ENCODE measurements at regions not wholly inside any gene's neighbourhood (a gene's known extent, or its start where the extent isn't known, plus 50 kb on each side); places are given as distances from the start of the nearest gene placed in this dataset.

GRCh38 chr16:72264771-72265170 is 92.8 kb upstream of the PMFBP1 start:
- Histone ChIP-seq H3K9ac (ENCODE audit: low read length) (no peak overlapping the region), H3F3A (ENCODE audit: insufficient read depth, low read length, poor library complexity, severe bottlenecking) (no peaks in the 10 kb centered on the region), H3K4me2 (ENCODE audit: low read length) (no peak overlapping the region), H3K27ac (ENCODE audit: low read length) (no peak overlapping the region), H3K4me3 (ENCODE audit: low read length) (no peak overlapping the region), H3K79me2 (replicated peaks; ENCODE audit: insufficient read depth, low read length) (no peaks in the 10 kb centered on the region), H3K9me2 (ENCODE audit: insufficient read depth, low read length) (no peaks in the 10 kb centered on the region), H3K27me3 (ENCODE audit: insufficient read depth, low read depth, low read length) (no peaks in the 10 kb centered on the region), H3K9me3 (ENCODE audit: low read length) (no peaks in the 10 kb centered on the region), H3K36me3 (ENCODE audit: insufficient read depth, low read length) (no peaks in the 10 kb centered on the region), H4K20me1 (ENCODE audit: insufficient read depth) (no peaks in the 10 kb centered on the region), H2AFZ (ENCODE audit: low read depth, low read length) (no peak overlapping the region)
- TF ChIP-seq MXI1 (conservative IDR thresholded peaks at IDR 0.05; ENCODE audit: poor library complexity, severe bottlenecking), result no peak
- TF ChIP-seq, protein P1, sequence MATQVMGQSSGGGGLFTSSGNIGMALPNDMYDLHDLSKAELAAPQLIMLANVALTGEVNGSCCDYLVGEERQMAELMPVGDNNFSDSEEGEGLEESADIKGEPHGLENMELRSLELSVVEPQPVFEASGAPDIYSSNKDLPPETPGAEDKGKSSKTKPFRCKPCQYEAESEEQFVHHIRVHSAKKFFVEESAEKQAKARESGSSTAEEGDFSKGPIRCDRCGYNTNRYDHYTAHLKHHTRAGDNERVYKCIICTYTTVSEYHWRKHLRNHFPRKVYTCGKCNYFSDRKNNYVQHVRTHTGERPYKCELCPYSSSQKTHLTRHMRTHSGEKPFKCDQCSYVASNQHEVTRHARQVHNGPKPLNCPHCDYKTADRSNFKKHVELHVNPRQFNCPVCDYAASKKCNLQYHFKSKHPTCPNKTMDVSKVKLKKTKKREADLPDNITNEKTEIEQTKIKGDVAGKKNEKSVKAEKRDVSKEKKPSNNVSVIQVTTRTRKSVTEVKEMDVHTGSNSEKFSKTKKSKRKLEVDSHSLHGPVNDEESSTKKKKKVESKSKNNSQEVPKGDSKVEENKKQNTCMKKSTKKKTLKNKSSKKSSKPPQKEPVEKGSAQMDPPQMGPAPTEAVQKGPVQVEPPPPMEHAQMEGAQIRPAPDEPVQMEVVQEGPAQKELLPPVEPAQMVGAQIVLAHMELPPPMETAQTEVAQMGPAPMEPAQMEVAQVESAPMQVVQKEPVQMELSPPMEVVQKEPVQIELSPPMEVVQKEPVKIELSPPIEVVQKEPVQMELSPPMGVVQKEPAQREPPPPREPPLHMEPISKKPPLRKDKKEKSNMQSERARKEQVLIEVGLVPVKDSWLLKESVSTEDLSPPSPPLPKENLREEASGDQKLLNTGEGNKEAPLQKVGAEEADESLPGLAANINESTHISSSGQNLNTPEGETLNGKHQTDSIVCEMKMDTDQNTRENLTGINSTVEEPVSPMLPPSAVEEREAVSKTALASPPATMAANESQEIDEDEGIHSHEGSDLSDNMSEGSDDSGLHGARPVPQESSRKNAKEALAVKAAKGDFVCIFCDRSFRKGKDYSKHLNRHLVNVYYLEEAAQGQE (IDR thresholded peaks at IDR 0.05; ENCODE audit: borderline replicate concordance), result no peak

GRCh38 chr16:72262711-72263110 is 90.8 kb upstream of the PMFBP1 start:
- no peaks in the 10 kb centered on the region for H3K9me2 ChIP-seq (ENCODE audit: insufficient read depth, low read length)
- no peak overlapping the region for H2AFZ ChIP-seq (ENCODE audit: low read depth, low read length)
- no peak overlapping the region for H3K4me3 ChIP-seq (ENCODE audit: low read length)
- no peaks in the 10 kb centered on the region for H3K36me3 ChIP-seq (ENCODE audit: insufficient read depth, low read length)
- H3K79me2 ChIP-seq (replicated peaks; ENCODE audit: insufficient read depth, low read length), result no peaks in the 10 kb centered on the region
- TF ChIP-seq, protein P2, sequence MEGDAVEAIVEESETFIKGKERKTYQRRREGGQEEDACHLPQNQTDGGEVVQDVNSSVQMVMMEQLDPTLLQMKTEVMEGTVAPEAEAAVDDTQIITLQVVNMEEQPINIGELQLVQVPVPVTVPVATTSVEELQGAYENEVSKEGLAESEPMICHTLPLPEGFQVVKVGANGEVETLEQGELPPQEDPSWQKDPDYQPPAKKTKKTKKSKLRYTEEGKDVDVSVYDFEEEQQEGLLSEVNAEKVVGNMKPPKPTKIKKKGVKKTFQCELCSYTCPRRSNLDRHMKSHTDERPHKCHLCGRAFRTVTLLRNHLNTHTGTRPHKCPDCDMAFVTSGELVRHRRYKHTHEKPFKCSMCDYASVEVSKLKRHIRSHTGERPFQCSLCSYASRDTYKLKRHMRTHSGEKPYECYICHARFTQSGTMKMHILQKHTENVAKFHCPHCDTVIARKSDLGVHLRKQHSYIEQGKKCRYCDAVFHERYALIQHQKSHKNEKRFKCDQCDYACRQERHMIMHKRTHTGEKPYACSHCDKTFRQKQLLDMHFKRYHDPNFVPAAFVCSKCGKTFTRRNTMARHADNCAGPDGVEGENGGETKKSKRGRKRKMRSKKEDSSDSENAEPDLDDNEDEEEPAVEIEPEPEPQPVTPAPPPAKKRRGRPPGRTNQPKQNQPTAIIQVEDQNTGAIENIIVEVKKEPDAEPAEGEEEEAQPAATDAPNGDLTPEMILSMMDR (IDR thresholded peaks at IDR 0.05; ENCODE audit: poor library complexity, severe bottlenecking), result no peak
- TF ChIP-seq SMC3 (conservative IDR thresholded peaks at IDR 0.05; ENCODE audit: poor library complexity) (no peak), EZH2 (IDR thresholded peaks at IDR 0.05; ENCODE audit: borderline replicate concordance, insufficient read depth, low read length, poor library complexity, severe bottlenecking) (no peak), MXI1 (conservative IDR thresholded peaks at IDR 0.05; ENCODE audit: poor library complexity, severe bottlenecking) (no peak), POLR2AphosphoS5 (IDR thresholded peaks at IDR 0.05) (no peak), RAD21 (conservative IDR thresholded peaks at IDR 0.05) (no peak), EP300 (conservative IDR thresholded peaks at IDR 0.05; ENCODE audit: poor library complexity, severe bottlenecking) (no peak), TAF1 (IDR thresholded peaks at IDR 0.05; ENCODE audit: low read depth) (no peak)
- TF ChIP-seq, protein P1 (IDR thresholded peaks at IDR 0.05; ENCODE audit: borderline replicate concordance), result no peak
- no peaks in the 10 kb centered on the region for H4K20me1 ChIP-seq (ENCODE audit: insufficient read depth)
- H3K27ac ChIP-seq (ENCODE audit: low read length), result no peak overlapping the region
- H3K27me3 ChIP-seq (ENCODE audit: insufficient read depth, low read depth, low read length), result no peaks in the 10 kb centered on the region
- peaks cover 2% of the 10 kb centered on the region for H3F3A ChIP-seq (ENCODE audit: insufficient read depth, low read length, poor library complexity, severe bottlenecking)
- H3K9me3 ChIP-seq (ENCODE audit: low read length), result no peaks in the 10 kb centered on the region
- no peak overlapping the region for H3K9ac ChIP-seq (ENCODE audit: low read length)
- no peak overlapping the region for H3K4me2 ChIP-seq (ENCODE audit: low read length)
